ENCODE measurements at regions not wholly inside any gene's neighbourhood (a gene's known extent, or its start where the extent isn't known, plus 50 kb on each side); places are given as distances from the start of the nearest gene placed in this dataset.

- POLR2A ChIA-PET: no interaction called here
Observed at GRCh38 chr11:80214413-80214812, 773.6 kb upstream of the TENM4 start.

GRCh38 chr11:80211673-80212072 is 770.8 kb upstream of the TENM4 start:
- no peak for DNase-seq (ENCODE audit: extremely low spot score)
- ChIA-PET POLR2A (no interaction called here), CTCF (no interaction called here)
- no peak for TF ChIP-seq SUZ12 (IDR thresholded peaks at IDR 0.05)
- no peak for TF ChIP-seq SP1 (IDR thresholded peaks at IDR 0.05)
- TF ChIP-seq CTBP1 (IDR thresholded peaks at IDR 0.05; ENCODE audit: borderline replicate concordance): no peak
- TF ChIP-seq PKNOX1 (IDR thresholded peaks at IDR 0.05): no peak
- TF ChIP-seq TARDBP (IDR thresholded peaks at IDR 0.05): no peak

More at GRCh38 chr11:80214413-80214812, 773.6 kb upstream of the TENM4 start:
- CTCF ChIA-PET: no interaction called here
- TF ChIP-seq HDGF (IDR thresholded peaks at IDR 0.05; ENCODE audit: borderline replicate concordance) (no peak), FOXM1 (IDR thresholded peaks at IDR 0.05; ENCODE audit: borderline replicate concordance) (no peak), FOXK2 (IDR thresholded peaks at IDR 0.05) (no peak), CTBP1 (IDR thresholded peaks at IDR 0.05; ENCODE audit: borderline replicate concordance) (no peak), PKNOX1 (IDR thresholded peaks at IDR 0.05) (no peak)
- no peak for DNase-seq (ENCODE audit: extremely low spot score)

GRCh38 chr11:80204021-80204420 is 763.2 kb upstream of the TENM4 start:
- CTCF ChIA-PET: no interaction called here
- POLR2A ChIA-PET: no interaction called here
- DNase-seq (ENCODE audit: extremely low spot score): no peak
- no peak for TF ChIP-seq LEF1 (IDR thresholded peaks at IDR 0.05; ENCODE audit: borderline replicate concordance)
- no peak for TF ChIP-seq SUZ12 (IDR thresholded peaks at IDR 0.05)

GRCh38 chr11:80196932-80197554 is 756.2 kb upstream of the TENM4 start:
- no peak for DNase-seq (ENCODE audit: extremely low spot score)
- POLR2A ChIA-PET: no interaction called here
- TF ChIP-seq LEF1 (IDR thresholded peaks at IDR 0.05; ENCODE audit: borderline replicate concordance): no peak
- no peak for TF ChIP-seq ARNT (IDR thresholded peaks at IDR 0.05)
- no peak for TF ChIP-seq CTBP1 (IDR thresholded peaks at IDR 0.05; ENCODE audit: borderline replicate concordance)
- TF ChIP-seq ZNF384 (IDR thresholded peaks at IDR 0.05): no peak
- TF ChIP-seq ELF4 (IDR thresholded peaks at IDR 0.05): no peak
- no peak for TF ChIP-seq FOXA1 (IDR thresholded peaks at IDR 0.05)
- no peak for TF ChIP-seq SUZ12 (IDR thresholded peaks at IDR 0.05)
- no peak for TF ChIP-seq SP1 (IDR thresholded peaks at IDR 0.05)
- TF ChIP-seq BHLHE40 (IDR thresholded peaks at IDR 0.05; ENCODE audit: borderline replicate concordance): no peak
- TF ChIP-seq L3MBTL2 (conservative IDR thresholded peaks at IDR 0.05): no peak
- TF ChIP-seq NFRKB (IDR thresholded peaks at IDR 0.05): no peak
- TF ChIP-seq HDGF (IDR thresholded peaks at IDR 0.05; ENCODE audit: borderline replicate concordance): no peak
- no peak for TF ChIP-seq PKNOX1 (IDR thresholded peaks at IDR 0.05)
- TF ChIP-seq FOXK2 (IDR thresholded peaks at IDR 0.05): no peak
- TF ChIP-seq TARDBP (IDR thresholded peaks at IDR 0.05): no peak
- no peak for TF ChIP-seq FOXM1 (IDR thresholded peaks at IDR 0.05; ENCODE audit: borderline replicate concordance)
- CTCF ChIA-PET: no interaction called here

- DNase-seq (ENCODE audit: extremely low spot score): no peak
- CTCF ChIA-PET: no interaction called here
- TF ChIP-seq CTBP1 (IDR thresholded peaks at IDR 0.05; ENCODE audit: borderline replicate concordance) (no peak), NFRKB (IDR thresholded peaks at IDR 0.05) (no peak), LEF1 (IDR thresholded peaks at IDR 0.05; ENCODE audit: borderline replicate concordance) (no peak), HDGF (IDR thresholded peaks at IDR 0.05; ENCODE audit: borderline replicate concordance) (no peak), ELF4 (IDR thresholded peaks at IDR 0.05) (no peak), SP1 (IDR thresholded peaks at IDR 0.05) (no peak), BHLHE40 (IDR thresholded peaks at IDR 0.05; ENCODE audit: borderline replicate concordance) (no peak), TARDBP (IDR thresholded peaks at IDR 0.05) (no peak), FOXK2 (IDR thresholded peaks at IDR 0.05) (no peak), ARNT (IDR thresholded peaks at IDR 0.05) (no peak), FOXA1 (IDR thresholded peaks at IDR 0.05) (no peak), L3MBTL2 (conservative IDR thresholded peaks at IDR 0.05) (no peak), FOXM1 (IDR thresholded peaks at IDR 0.05; ENCODE audit: borderline replicate concordance) (no peak), SUZ12 (IDR thresholded peaks at IDR 0.05) (no peak)
- POLR2A ChIA-PET: no interaction called here
Observed at GRCh38 chr11:80196041-80196440, 755.2 kb upstream of the TENM4 start.

- ChIA-PET POLR2A (no interaction called here), CTCF (no interaction called here)
- DNase-seq (ENCODE audit: extremely low spot score): no peak
- TF ChIP-seq HDGF (IDR thresholded peaks at IDR 0.05; ENCODE audit: borderline replicate concordance) (no peak), PKNOX1 (IDR thresholded peaks at IDR 0.05) (no peak), TARDBP (IDR thresholded peaks at IDR 0.05) (no peak), NFRKB (IDR thresholded peaks at IDR 0.05) (no peak), ZNF384 (IDR thresholded peaks at IDR 0.05) (no peak), CTBP1 (IDR thresholded peaks at IDR 0.05; ENCODE audit: borderline replicate concordance) (no peak), ARNT (IDR thresholded peaks at IDR 0.05) (no peak), L3MBTL2 (conservative IDR thresholded peaks at IDR 0.05) (no peak), BHLHE40 (IDR thresholded peaks at IDR 0.05; ENCODE audit: borderline replicate concordance) (no peak), ELF4 (IDR thresholded peaks at IDR 0.05) (no peak), FOXM1 (IDR thresholded peaks at IDR 0.05; ENCODE audit: borderline replicate concordance) (no peak), LEF1 (IDR thresholded peaks at IDR 0.05; ENCODE audit: borderline replicate concordance) (no peak), FOXK2 (IDR thresholded peaks at IDR 0.05) (no peak), FOXA1 (IDR thresholded peaks at IDR 0.05) (no peak)
Observed at GRCh38 chr11:80194625-80195024, 753.8 kb upstream of the TENM4 start.
